ENCODE measurements at regions not wholly inside any gene's neighbourhood (a gene's known extent, or its start where the extent isn't known, plus 50 kb on each side); places are given as distances from the start of the nearest gene placed in this dataset.

- no peak for TF ChIP-seq CTCF (IDR thresholded peaks at IDR 0.05)
- intact Hi-C loops (cut with micrococcal nuclease) = no loop called here
- Histone ChIP-seq H3K9me3 (ENCODE audit: control insufficient read depth, insufficient read depth, low read length) (no peaks in the 10 kb centered on the region), H3K27ac (ENCODE audit: low read length) (no peak overlapping the region), H3K4me1 (ENCODE audit: control insufficient read depth, insufficient read depth, low read length) (no peaks in the 10 kb centered on the region), H3K4me3 (ENCODE audit: low read length) (no peak overlapping the region), H3K27me3 (ENCODE audit: control insufficient read depth, insufficient read depth, low read length) (no peaks in the 10 kb centered on the region), H3K36me3 (ENCODE audit: control insufficient read depth, insufficient read depth, low read length) (no peaks in the 10 kb centered on the region)
- no peaks in the 10 kb centered on the region for H3K9me3 Mint-ChIP-seq
- no peak overlapping the region for H3K4me3 Mint-ChIP-seq
- H3K36me3 Mint-ChIP-seq = no peaks in the 10 kb centered on the region
- DNase-seq = no peak
- no peaks in the 10 kb centered on the region for H3K4me1 Mint-ChIP-seq
- no peak overlapping the region for H3K27ac Mint-ChIP-seq
- peaks cover 23 to 42% of the 10 kb centered on the region in 2 donors for H3K27me3 Mint-ChIP-seq (ENCODE audit: low read depth in 2 of 2)
- WGBS (ENCODE audit: insufficient coverage) = 87% methylated on average over 12 of the region's 14 CpGs
- ATAC-seq = no peak
These were observed 54.6 kb upstream of the POU2F1 start for GRCh38 chr1:167165948-167166689.

GRCh38 chr1:167166690-167167075, 54.0 kb upstream of the POU2F1 start:
- H3K27ac Mint-ChIP-seq = no peak overlapping the region
- H3K4me3 Mint-ChIP-seq = no peak overlapping the region
- H3K4me1 ChIP-seq (ENCODE audit: control insufficient read depth, insufficient read depth, low read length) = no peaks in the 10 kb centered on the region
- DNase-seq = no peak
- no peaks in the 10 kb centered on the region for H3K27me3 ChIP-seq (ENCODE audit: control insufficient read depth, insufficient read depth, low read length)
- no CpG with 5 or more reads among the region's 1 CpG for WGBS (ENCODE audit: insufficient coverage)
- no peaks in the 10 kb centered on the region for H3K36me3 ChIP-seq (ENCODE audit: control insufficient read depth, insufficient read depth, low read length)
- H3K36me3 Mint-ChIP-seq = no peaks in the 10 kb centered on the region
- ATAC-seq = no peak
- H3K9me3 ChIP-seq (ENCODE audit: control insufficient read depth, insufficient read depth, low read length) = no peaks in the 10 kb centered on the region
- peaks cover 23 to 42% of the 10 kb centered on the region in 2 donors for H3K27me3 Mint-ChIP-seq (ENCODE audit: low read depth in 2 of 2)
- no peak overlapping the region for H3K27ac ChIP-seq (ENCODE audit: low read length)
- no peaks in the 10 kb centered on the region for H3K4me1 Mint-ChIP-seq
- TF ChIP-seq CTCF (IDR thresholded peaks at IDR 0.05) = no peak
- H3K9me3 Mint-ChIP-seq = no peaks in the 10 kb centered on the region
- no peak overlapping the region for H3K4me3 ChIP-seq (ENCODE audit: low read length)
- intact Hi-C loops (cut with micrococcal nuclease) = no loop called here

- ATAC-seq (no peak), DNase-seq (no peak)
- Mint-ChIP-seq H3K9me3 (no peaks in the 10 kb centered on the region), H3K27ac (no peak overlapping the region), H3K4me3 (no peak overlapping the region), H3K36me3 (no peaks in the 10 kb centered on the region), H3K4me1 (no peaks in the 10 kb centered on the region), H3K27me3 (ENCODE audit: low read depth in 2 of 2) (peaks cover 24 to 49% of the 10 kb centered on the region in 2 donors)
- no peak overlapping the region for H3K27ac ChIP-seq (ENCODE audit: low read length)
- 85% methylated on average over 7 of the region's 7 CpGs for WGBS (ENCODE audit: insufficient coverage)
- TF ChIP-seq CTCF (IDR thresholded peaks at IDR 0.05) = no peak
- H3K9me3 ChIP-seq (ENCODE audit: control insufficient read depth, insufficient read depth, low read length) = no peaks in the 10 kb centered on the region
- intact Hi-C loops (cut with micrococcal nuclease) = no loop called here
- H3K4me3 ChIP-seq (ENCODE audit: low read length) = no peak overlapping the region
- H3K27me3 ChIP-seq (ENCODE audit: control insufficient read depth, insufficient read depth, low read length) = no peaks in the 10 kb centered on the region
- no peaks in the 10 kb centered on the region for H3K36me3 ChIP-seq (ENCODE audit: control insufficient read depth, insufficient read depth, low read length)
- H3K4me1 ChIP-seq (ENCODE audit: control insufficient read depth, insufficient read depth, low read length) = no peaks in the 10 kb centered on the region
These were observed 52.3 kb upstream of the POU2F1 start for GRCh38 chr1:167168424-167168823.

GRCh38 chr1:167169642-167170041, 51.0 kb upstream of the POU2F1 start:
- Histone ChIP-seq H3K4me3 (ENCODE audit: low read length) (no peak overlapping the region), H3K9me3 (ENCODE audit: control insufficient read depth, insufficient read depth, low read length) (no peaks in the 10 kb centered on the region), H3K27me3 (ENCODE audit: control insufficient read depth, insufficient read depth, low read length) (no peaks in the 10 kb centered on the region), H3K4me1 (ENCODE audit: control insufficient read depth, insufficient read depth, low read length) (no peaks in the 10 kb centered on the region), H3K36me3 (ENCODE audit: control insufficient read depth, insufficient read depth, low read length) (no peaks in the 10 kb centered on the region), H3K27ac (ENCODE audit: low read length) (no peak overlapping the region)
- WGBS (ENCODE audit: insufficient coverage) = 89% methylated on average over 2 of the region's 2 CpGs
- intact Hi-C loops (cut with micrococcal nuclease) = no loop called here
- Mint-ChIP-seq H3K4me1 (no peaks in the 10 kb centered on the region), H3K36me3 (no peaks in the 10 kb centered on the region), H3K4me3 (no peak overlapping the region), H3K27ac (no peak overlapping the region), H3K27me3 (ENCODE audit: low read depth in 2 of 2) (peaks cover 25 to 60% of the 10 kb centered on the region in 2 donors), H3K9me3 (no peaks in the 10 kb centered on the region)
- TF ChIP-seq CTCF (IDR thresholded peaks at IDR 0.05) = no peak
- ATAC-seq (no peak), DNase-seq (no peak)
